Neural progenitor cell (in vitro differentiated cells): ENCODE measurements at regions not wholly inside any gene's neighbourhood (a gene's known extent, or its start where the extent isn't known, plus 50 kb on each side); places are given as distances from the start of the nearest gene placed in this dataset.

Experiments
- DNase-seq: peaks from one replicate; pipeline ENCODE4 v3.0.0-alpha.2; 2016; ENCODE audit warnings: low spot score
- H2AFZ ChIP-seq: fragments of 200-600 bp; sonication (generic); replicated peaks from 2 replicates; pipeline ENCODE4 v1.6.1; 2016; ENCODE audit warnings: antibody characterized with exemption
- H3F3A ChIP-seq: fragments of 200-600 bp; sonication (generic); 2 replicates; pipeline ENCODE4 v1.6.1; 2016; ENCODE audit warnings: antibody characterized with exemption, low read depth
- H3K27ac ChIP-seq: fragments of 200-600 bp; sonication (generic); 2 replicates; pipeline ENCODE4 v1.5.1; 2016; ENCODE audit warnings: mild to moderate bottlenecking
- H3K27me3 ChIP-seq: fragments of 200-600 bp; sonication (generic); 2 replicates; pipeline ENCODE4 v1.6.1; 2016; ENCODE audit warnings: mild to moderate bottlenecking, moderate library complexity
- H3K36me3 ChIP-seq: fragments of 200-600 bp; sonication (generic); 2 replicates; pipeline ENCODE4 v1.5.1; 2016
- H3K4me1 ChIP-seq: fragments of 200-600 bp; sonication (generic); 2 replicates; pipeline ENCODE4 v1.6.1; 2016; ENCODE audit warnings: mixed run types
- H3K4me2 ChIP-seq: fragments of 200-600 bp; sonication (generic); 2 replicates; pipeline ENCODE4 v1.6.1; 2016
- H3K4me3 ChIP-seq: fragments of 200-600 bp; sonication (generic); 2 replicates; pipeline ENCODE4 v1.5.1; 2016
- H3K79me2 ChIP-seq: fragments of 200-600 bp; sonication (generic); 2 replicates; pipeline ENCODE4 v1.6.1; 2016; ENCODE audit warnings: low read depth
- H3K9ac ChIP-seq: fragments of 200-600 bp; sonication (generic); 2 replicates; pipeline ENCODE4 v1.6.1; 2016
- H3K9me3 ChIP-seq: fragments of 200-600 bp; sonication (generic); 2 replicates; pipeline ENCODE4 v1.5.1; 2016; ENCODE audit warnings: low read depth
- H4K20me1 ChIP-seq: fragments of 200-600 bp; sonication (generic); 2 replicates; pipeline ENCODE4 v1.6.1; 2016; ENCODE audit warnings: low read depth
- H3K27ac Mint-ChIP-seq: 3 replicates; pipeline ENCODE4 v1.8.0; 2021; ENCODE audit warnings: mixed read lengths
- H3K27me3 Mint-ChIP-seq: 2 replicates; pipeline ENCODE4 v1.8.0; 2022; ENCODE audit warnings: low read depth, mild to moderate bottlenecking, inconsistent platforms, moderate library complexity, mixed read lengths; ENCODE audit not compliant: insufficient read depth
- H3K36me3 Mint-ChIP-seq: 3 replicates; pipeline ENCODE4 v1.8.0; 2021; ENCODE audit warnings: mixed read lengths
- H3K4me1 Mint-ChIP-seq: 3 replicates; pipeline ENCODE4 v1.8.0; 2021; ENCODE audit warnings: mixed read lengths
- H3K4me3 Mint-ChIP-seq: 3 replicates; pipeline ENCODE4 v1.8.0; 2021; ENCODE audit warnings: mild to moderate bottlenecking, moderate library complexity, mixed read lengths
- H3K9me3 Mint-ChIP-seq: 3 replicates; pipeline ENCODE4 v1.8.0; 2020; ENCODE audit warnings: mixed read lengths
- CTCF ChIP-seq: fragments of 200-600 bp; sonication (generic); IDR thresholded peaks from 2 replicates; pipeline ENCODE4 v1.5.1; 2017; ENCODE audit warnings: antibody characterized with exemption, mild to moderate bottlenecking
- EZH2 ChIP-seq: fragments of 200-600 bp; sonication (generic); IDR thresholded peaks from 2 replicates; pipeline ENCODE4 v1.6.1; 2017; ENCODE audit warnings: antibody characterized with exemption, mild to moderate bottlenecking, moderate library complexity
- EZH2phosphoT487 ChIP-seq: fragments of 200-600 bp; sonication (generic); IDR thresholded peaks from 2 replicates; pipeline ENCODE4 v1.6.1; 2017; ENCODE audit warnings: antibody characterized with exemption

GRCh38 chr6:40640599-40641227 is 53.5 kb upstream of the LRFN2 start:
- Histone ChIP-seq H4K20me1 (no peaks in the 10 kb centered on the region), H3F3A (no peaks in the 10 kb centered on the region), H3K4me1 (peaks cover 7% of the 10 kb centered on the region), H3K4me2 (no peak overlapping the region), H3K79me2 (no peaks in the 10 kb centered on the region), H3K27ac (no peak overlapping the region), H2AFZ (peak overlapping the region; percentile 40), H3K9me3 (no peaks in the 10 kb centered on the region), H3K4me3 (no peak overlapping the region), H3K36me3 (no peaks in the 10 kb centered on the region), H3K9ac (no peak overlapping the region), H3K27me3 (no peaks in the 10 kb centered on the region)
- no peak overlapping the region for H3K27ac Mint-ChIP-seq
- peaks cover 8% of the 10 kb centered on the region for H3K4me1 Mint-ChIP-seq
- H3K27me3 Mint-ChIP-seq, result peaks cover 4% of the 10 kb centered on the region
- H3K9me3 Mint-ChIP-seq, result no peaks in the 10 kb centered on the region
- DNase-seq, result no peak
- no peak overlapping the region for H3K4me3 Mint-ChIP-seq
- TF ChIP-seq EZH2 (no peak), EZH2phosphoT487 (no peak), CTCF (no peak)
- no peaks in the 10 kb centered on the region for H3K36me3 Mint-ChIP-seq
